Muscle layer of duodenum (tissue), 2 donors: ENCODE measurements at regions not wholly inside any gene's neighbourhood (a gene's known extent, or its start where the extent isn't known, plus 50 kb on each side); places are given as distances from the start of the nearest gene placed in this dataset.

ENCODE experiments used
- H3K27ac ChIP-seq: one replicate; pipeline ENCODE4 v1.7.0; 2013; ENCODE audit warnings: mild to moderate bottlenecking, low read length
- H3K27me3 ChIP-seq: one replicate; pipeline ENCODE4 v1.7.0; 2013; ENCODE audit warnings: low read depth, mild to moderate bottlenecking, control low read depth, low read length
- H3K36me3 ChIP-seq, 2 donors: one replicate each; pipeline ENCODE4 v1.7.0; 2013; ENCODE audit warnings: low read length in 2 of 2, control low read depth in 1 of 2, mild to moderate bottlenecking in 1 of 2; ENCODE audit not compliant: insufficient read depth in 2 of 2, control insufficient read depth in 1 of 2
- H3K4me1 ChIP-seq, 2 donors: one replicate each; pipeline ENCODE4 v1.7.0; 2013; ENCODE audit warnings: low read length in 2 of 2, mild to moderate bottlenecking in 2 of 2, control low read depth in 1 of 2, moderate library complexity in 1 of 2; ENCODE audit not compliant: insufficient read depth in 2 of 2, control insufficient read depth in 1 of 2
- H3K4me3 ChIP-seq, 2 donors: one replicate each; pipeline ENCODE4 v1.7.0; 2013; ENCODE audit warnings: low read length in 2 of 2, low read depth in 1 of 2, mild to moderate bottlenecking in 1 of 2
- H3K9me3 ChIP-seq, 2 donors: one replicate each; pipeline ENCODE4 v1.7.0; 2013; ENCODE audit warnings: low read length in 2 of 2, control low read depth in 1 of 2, mild to moderate bottlenecking in 1 of 2; ENCODE audit not compliant: control insufficient read depth in 1 of 2
- donor health status: healthy.

DNA sequence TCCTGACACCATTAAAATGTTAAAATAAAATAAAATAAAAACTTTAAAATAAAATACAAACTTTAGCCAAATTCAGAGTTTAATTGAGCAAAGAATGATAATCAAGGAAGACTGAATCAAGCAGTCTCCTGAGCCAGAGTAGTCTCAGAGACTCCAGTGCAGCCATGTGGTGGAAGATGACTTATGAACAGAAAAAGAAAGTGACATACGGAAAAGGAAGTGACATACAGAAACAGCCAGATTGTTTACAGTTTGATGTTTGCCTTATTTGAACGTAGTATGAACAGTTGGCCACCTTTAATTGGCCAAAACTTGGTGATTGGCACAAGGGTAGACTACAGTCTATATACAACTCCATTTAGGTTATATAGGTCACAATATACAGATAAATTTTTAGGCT is 787.2 kb downstream of the ADCYAP1 start:
- H3K4me3 ChIP-seq, result no peak overlapping the region
- H3K27me3 ChIP-seq, result no peaks in the 10 kb centered on the region
- H3K4me1 ChIP-seq, result no peaks in the 10 kb centered on the region
- H3K36me3 ChIP-seq, result no peaks in the 10 kb centered on the region
- no peaks in the 10 kb centered on the region for H3K9me3 ChIP-seq
- no peak overlapping the region for H3K27ac ChIP-seq

DNA sequence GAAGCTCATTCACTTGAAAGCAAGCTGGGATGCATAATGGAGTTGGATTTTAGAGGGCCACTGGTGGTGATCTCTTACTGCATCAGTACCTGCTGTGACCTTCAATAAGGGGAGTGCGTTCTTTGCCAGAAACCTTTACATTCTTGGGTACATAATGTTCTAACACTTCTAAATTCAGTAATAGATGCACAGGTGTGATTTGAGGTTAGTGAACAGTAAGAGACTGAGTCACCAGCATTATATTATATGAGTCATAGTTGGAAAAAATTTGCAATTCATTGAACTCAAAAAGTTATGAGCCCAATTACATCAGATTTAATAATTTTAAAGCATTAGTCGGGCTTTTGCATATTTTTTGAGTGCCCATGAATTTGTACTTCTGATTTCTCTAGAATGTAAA is 803.3 kb downstream of the ADCYAP1 start:
- no peaks in the 10 kb centered on the region for H3K27me3 ChIP-seq
- H3K9me3 ChIP-seq, result no peaks in the 10 kb centered on the region
- H3K4me3 ChIP-seq, result no peak overlapping the region
- H3K27ac ChIP-seq, result no peak overlapping the region
- no peaks in the 10 kb centered on the region for H3K36me3 ChIP-seq
- H3K4me1 ChIP-seq, result no peaks in the 10 kb centered on the region

DNA sequence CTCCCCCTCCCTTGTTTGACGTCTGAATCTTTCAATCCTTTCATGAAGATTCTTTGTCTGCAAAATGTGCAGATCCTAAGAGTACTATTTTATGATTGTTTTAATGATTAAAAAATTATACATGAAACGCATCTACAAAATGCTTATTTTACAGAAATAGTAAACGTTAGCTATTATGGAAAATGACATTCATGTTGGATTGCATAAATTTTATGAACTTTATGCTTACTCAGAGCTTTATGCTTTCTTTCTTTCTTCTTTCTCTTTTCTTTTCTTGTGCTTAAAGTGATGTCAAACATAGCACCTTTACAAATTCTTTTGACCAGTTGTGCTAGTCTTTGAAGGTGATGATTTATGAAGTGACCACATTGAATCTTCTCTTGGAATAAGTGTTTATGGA is 805.4 kb downstream of the ADCYAP1 start:
- no peaks in the 10 kb centered on the region for H3K27me3 ChIP-seq
- H3K4me3 ChIP-seq, result no peak overlapping the region
- H3K4me1 ChIP-seq, result no peaks in the 10 kb centered on the region
- H3K27ac ChIP-seq, result no peak overlapping the region
- H3K36me3 ChIP-seq, result no peaks in the 10 kb centered on the region
- no peaks in the 10 kb centered on the region for H3K9me3 ChIP-seq

DNA sequence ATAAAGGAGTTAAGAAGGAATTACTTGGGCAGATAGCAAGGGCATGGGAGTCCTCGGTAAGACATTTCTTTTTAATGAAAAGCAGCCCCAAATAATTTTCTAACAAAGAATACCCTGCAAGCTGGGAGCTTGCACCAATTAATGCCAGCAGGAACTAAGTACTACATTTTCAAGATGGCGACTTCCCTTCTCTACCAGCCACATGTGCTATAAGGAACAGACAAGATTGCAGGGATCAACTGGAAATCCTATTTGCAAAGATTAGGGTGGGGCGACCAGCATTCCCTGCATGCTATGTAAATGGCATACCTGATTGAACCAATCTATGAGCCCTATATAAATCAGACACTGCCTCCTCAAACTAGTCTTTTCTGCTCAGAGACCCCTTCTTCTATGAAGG is 827.5 kb downstream of the ADCYAP1 start:
- Histone ChIP-seq H3K4me1 (no peaks in the 10 kb centered on the region), H3K27ac (no peak overlapping the region), H3K36me3 (no peaks in the 10 kb centered on the region), H3K27me3 (no peaks in the 10 kb centered on the region), H3K4me3 (no peak overlapping the region), H3K9me3 (no peaks in the 10 kb centered on the region)

DNA sequence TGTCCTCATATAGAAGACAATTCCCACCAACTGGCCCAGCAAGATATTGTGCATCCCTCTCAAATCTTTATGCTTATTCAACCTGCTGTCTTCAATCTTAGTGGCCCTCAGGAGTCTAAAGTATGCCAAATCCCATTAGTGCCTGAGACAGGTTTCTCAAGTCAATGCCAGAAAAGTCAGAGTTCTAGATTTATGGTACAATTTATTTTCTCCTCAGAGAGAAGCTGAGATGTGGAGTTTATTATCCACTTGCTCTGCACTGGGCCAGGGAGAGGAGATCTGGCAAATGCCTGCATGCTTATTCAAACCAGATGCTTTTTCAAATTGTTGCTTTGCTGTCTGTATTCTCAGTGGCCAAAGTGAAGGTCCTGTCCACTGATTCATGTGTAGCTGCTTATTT is 825.2 kb downstream of the METTL4 start:
- H3K36me3 ChIP-seq, result no peaks in the 10 kb centered on the region
- H3K4me1 ChIP-seq, result no peaks in the 10 kb centered on the region
- H3K27me3 ChIP-seq, result no peaks in the 10 kb centered on the region
- no peaks in the 10 kb centered on the region for H3K9me3 ChIP-seq
- no peak overlapping the region for H3K4me3 ChIP-seq
- no peak overlapping the region for H3K27ac ChIP-seq

DNA sequence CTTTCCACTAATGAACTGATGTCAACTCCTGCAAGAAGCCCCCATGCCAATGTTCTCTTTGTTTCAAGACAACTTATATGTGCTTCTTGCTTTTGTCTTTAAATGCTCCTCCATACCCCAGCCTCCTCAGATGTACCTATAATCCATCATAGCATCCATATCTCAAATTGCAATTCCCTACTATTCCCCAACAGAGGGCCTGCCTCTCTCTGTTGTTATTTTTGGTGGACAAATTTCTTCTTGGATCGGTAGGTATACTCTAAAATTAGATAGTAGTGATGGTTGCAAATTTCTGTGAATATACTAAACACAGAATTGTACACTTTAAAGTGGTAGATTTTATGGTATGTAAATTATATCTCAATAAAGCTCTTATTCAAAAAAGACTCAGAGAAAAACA is 820.1 kb downstream of the METTL4 start:
- no peaks in the 10 kb centered on the region for H3K27me3 ChIP-seq

DNA sequence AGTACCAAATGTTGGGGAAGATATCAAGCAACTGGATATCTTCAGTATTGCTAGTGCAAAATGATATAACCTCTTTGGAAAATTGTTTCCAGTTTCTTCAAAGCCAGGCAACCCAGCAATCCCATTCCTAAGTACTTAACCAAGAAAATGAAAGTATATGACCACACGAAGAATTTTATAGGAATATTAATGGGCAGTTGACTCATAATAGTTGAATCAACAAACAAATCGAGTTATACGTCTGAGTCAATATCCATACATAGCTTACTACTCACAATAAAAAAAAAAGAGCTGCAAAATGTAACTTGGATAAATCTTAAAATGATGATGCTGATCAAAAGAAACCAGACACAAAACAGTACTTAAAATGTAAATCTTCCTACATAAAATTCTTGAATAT is 810.4 kb downstream of the METTL4 start:
- no peaks in the 10 kb centered on the region for H3K9me3 ChIP-seq
- H3K4me3 ChIP-seq, result no peak overlapping the region

More for the DNA sequence above, 820.1 kb downstream of the METTL4 start:
- Histone ChIP-seq H3K4me3 (no peak overlapping the region), H3K27ac (no peak overlapping the region), H3K4me1 (no peaks in the 10 kb centered on the region), H3K36me3 (no peaks in the 10 kb centered on the region), H3K9me3 (no peaks in the 10 kb centered on the region)

DNA sequence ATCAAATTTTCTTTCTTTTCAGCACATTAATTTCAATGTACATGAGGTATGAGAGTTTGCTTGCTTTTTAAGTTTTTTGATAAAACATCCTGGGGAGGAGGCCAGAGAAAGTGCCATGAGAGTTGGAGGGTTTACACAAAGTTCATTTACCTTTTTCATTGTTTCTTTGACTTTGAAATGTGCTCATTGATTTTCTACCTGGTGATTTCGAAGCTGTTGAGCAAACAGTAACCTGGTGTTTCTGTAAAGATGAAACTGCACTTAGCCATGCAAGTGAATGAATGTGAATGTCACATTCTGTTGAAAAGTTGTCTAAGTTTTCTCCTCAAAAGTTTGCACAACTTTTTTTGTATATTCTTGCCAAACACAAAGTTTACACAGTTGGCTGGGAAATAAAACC is 797.0 kb downstream of the METTL4 start:
- H3K36me3 ChIP-seq, result no peaks in the 10 kb centered on the region
- H3K27me3 ChIP-seq, result no peaks in the 10 kb centered on the region
- H3K4me3 ChIP-seq, result no peak overlapping the region
- no peak overlapping the region for H3K27ac ChIP-seq
- H3K9me3 ChIP-seq, result no peaks in the 10 kb centered on the region
- no peaks in the 10 kb centered on the region for H3K4me1 ChIP-seq

More for the DNA sequence above, 810.4 kb downstream of the METTL4 start:
- H3K36me3 ChIP-seq, result no peaks in the 10 kb centered on the region
- H3K27ac ChIP-seq, result no peak overlapping the region
- H3K27me3 ChIP-seq, result no peaks in the 10 kb centered on the region
- H3K4me1 ChIP-seq, result no peaks in the 10 kb centered on the region

DNA sequence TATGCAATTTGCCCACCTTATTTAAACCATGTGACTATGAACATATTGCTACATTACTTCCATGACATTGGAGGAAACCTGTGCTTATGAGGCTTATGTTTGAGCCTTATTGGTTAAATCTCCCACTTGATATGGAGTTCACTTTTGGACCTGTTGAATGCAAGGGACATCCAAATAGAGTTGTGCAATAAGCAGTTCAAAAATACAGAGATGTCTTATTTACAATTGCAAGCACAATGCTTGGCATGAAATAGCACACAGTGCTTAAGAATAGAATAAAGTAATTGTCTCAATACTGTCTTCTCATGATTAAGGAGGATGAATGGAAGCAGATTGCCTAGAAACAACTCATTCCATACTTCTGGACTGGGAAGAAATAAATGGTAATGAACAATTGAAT is 793.5 kb downstream of the METTL4 start:
- Histone ChIP-seq H3K27me3 (no peaks in the 10 kb centered on the region), H3K36me3 (no peaks in the 10 kb centered on the region), H3K27ac (no peak overlapping the region), H3K4me1 (no peaks in the 10 kb centered on the region), H3K4me3 (no peak overlapping the region), H3K9me3 (no peaks in the 10 kb centered on the region)

DNA sequence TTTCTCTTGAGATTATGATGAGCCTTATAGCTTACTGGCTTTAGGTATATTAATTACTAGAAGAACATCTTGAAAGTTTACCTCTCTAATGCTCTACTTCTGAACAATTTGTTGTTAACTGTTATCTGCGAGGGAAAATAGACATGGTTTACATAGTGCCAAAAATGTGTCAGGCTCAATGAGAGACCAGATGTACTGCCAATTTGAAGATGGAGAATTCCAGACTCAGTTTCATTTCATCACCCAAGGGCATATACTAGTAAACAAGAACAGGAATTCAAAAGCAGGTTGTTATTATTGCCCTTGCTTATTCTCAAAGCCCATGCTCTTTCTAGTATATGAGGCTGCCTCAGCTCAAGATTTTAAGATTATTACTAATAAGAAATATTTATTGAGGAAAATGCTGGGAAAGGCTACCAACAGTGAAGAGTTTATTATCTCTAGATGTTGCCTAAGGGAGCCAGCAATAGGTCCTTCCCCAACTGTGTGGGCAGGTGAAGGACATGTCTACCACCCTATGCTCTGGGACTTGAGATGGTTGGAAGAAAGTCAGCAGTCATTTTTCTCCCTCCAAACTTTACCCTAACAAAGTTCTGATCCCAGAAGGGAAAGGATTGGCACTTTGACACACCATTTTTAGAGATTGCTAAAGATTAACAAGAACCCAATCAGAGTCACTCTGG is 792.7 kb downstream of the METTL4 start:
- Histone ChIP-seq H3K9me3 (no peaks in the 10 kb centered on the region), H3K4me1 (no peaks in the 10 kb centered on the region), H3K27me3 (no peaks in the 10 kb centered on the region), H3K4me3 (no peak overlapping the region), H3K36me3 (no peaks in the 10 kb centered on the region), H3K27ac (no peak overlapping the region)

DNA sequence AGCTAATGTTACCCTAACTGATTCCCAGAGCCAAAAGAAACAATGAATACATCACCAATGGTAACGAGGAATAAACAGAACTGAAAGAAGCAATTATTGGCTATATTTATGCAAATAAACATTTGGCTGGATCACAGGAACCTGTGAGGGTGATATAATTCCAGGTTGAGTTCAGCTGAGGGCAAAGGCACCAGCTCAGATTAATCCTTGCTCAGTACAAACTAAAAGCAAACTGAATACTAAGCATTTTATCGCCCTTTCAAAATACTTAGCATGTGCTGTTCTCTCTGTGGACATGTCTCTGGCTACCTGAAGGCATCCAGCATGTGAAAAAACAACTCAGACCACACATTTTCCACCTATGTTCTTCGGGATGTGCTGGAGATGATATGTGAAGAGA is 791.7 kb downstream of the METTL4 start:
- Histone ChIP-seq H3K4me3 (no peak overlapping the region), H3K9me3 (peaks cover 0 to 4% of the 10 kb centered on the region in 2 donors), H3K27me3 (no peaks in the 10 kb centered on the region), H3K36me3 (no peaks in the 10 kb centered on the region), H3K27ac (no peak overlapping the region), H3K4me1 (no peaks in the 10 kb centered on the region)

DNA sequence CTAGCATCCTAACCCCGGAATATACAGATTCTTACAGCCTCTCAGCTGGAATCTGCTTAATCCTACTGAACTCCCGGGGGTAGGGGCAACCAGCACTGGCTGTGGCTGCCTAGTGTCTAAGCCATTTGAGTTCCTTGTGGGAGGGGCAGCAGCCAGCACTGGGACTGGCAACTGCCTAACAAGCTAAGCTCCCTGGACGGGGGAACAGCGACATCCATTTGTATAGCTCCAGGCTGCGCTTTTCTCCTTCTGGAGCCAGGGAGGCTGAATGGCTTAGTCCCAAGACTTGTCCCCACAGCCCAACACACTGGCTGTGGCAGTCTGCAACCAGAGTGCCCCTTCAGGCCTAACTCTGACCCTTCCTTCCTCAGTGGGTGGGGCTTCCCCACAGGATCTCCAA is 787.2 kb downstream of the METTL4 start:
- Histone ChIP-seq H3K36me3 (no peaks in the 10 kb centered on the region), H3K4me3 (no peak overlapping the region), H3K9me3 (peaks cover 0 to 8% of the 10 kb centered on the region in 2 donors), H3K27me3 (no peaks in the 10 kb centered on the region), H3K27ac (no peak overlapping the region), H3K4me1 (no peaks in the 10 kb centered on the region)
